Peyer's patch (tissue), 4 donors: ENCODE measurements at regions not wholly inside any gene's neighbourhood (a gene's known extent, or its start where the extent isn't known, plus 50 kb on each side); places are given as distances from the start of the nearest gene placed in this dataset.

Experiments
- CTCF ChIP-seq, 6 experiments: fragments of 450-650 bp in 4 of 6; fragments of 200-600 bp in 2 of 6; sonication (generic) in 1 of 6; IDR thresholded peaks; one replicate each; pipeline ENCODE4 v1.5.1; 2017 to 2019; ENCODE audit warnings: antibody characterized with exemption in 6 of 6, mild to moderate bottlenecking in 3 of 6, moderate library complexity in 1 of 6
- POLR2A ChIP-seq, 2 donors: fragments of 450-650 bp; IDR thresholded peaks; one replicate each; pipeline ENCODE4 v1.5.1; 2017; ENCODE audit warnings: antibody characterized with exemption in 2 of 2, mild to moderate bottlenecking in 2 of 2, moderate library complexity in 2 of 2

- TF ChIP-seq CTCF (IDR thresholded peaks at IDR 0.05) (no peak), POLR2A (IDR thresholded peaks at IDR 0.05) (no peak)
Measured at GRCh38 chr22:23391022-23391421, 189.1 kb downstream of the IGLL1 start.
